ENCODE measurements at regions not wholly inside any gene's neighbourhood (a gene's known extent, or its start where the extent isn't known, plus 50 kb on each side); places are given as distances from the start of the nearest gene placed in this dataset.

- Mint-ChIP-seq H3K36me3 (ENCODE audit: low read depth) (no peaks in the 10 kb centered on the region), H3K4me1 (ENCODE audit: low read depth) (no peaks in the 10 kb centered on the region), H3K27ac (no peak overlapping the region), H3K4me3 (no peak overlapping the region), H3K9me3 (no peaks in the 10 kb centered on the region), H3K27me3 (ENCODE audit: insufficient read depth) (peaks cover 33% of the 10 kb centered on the region)
- no peak for DNase-seq
- TF ChIP-seq, protein P1, sequence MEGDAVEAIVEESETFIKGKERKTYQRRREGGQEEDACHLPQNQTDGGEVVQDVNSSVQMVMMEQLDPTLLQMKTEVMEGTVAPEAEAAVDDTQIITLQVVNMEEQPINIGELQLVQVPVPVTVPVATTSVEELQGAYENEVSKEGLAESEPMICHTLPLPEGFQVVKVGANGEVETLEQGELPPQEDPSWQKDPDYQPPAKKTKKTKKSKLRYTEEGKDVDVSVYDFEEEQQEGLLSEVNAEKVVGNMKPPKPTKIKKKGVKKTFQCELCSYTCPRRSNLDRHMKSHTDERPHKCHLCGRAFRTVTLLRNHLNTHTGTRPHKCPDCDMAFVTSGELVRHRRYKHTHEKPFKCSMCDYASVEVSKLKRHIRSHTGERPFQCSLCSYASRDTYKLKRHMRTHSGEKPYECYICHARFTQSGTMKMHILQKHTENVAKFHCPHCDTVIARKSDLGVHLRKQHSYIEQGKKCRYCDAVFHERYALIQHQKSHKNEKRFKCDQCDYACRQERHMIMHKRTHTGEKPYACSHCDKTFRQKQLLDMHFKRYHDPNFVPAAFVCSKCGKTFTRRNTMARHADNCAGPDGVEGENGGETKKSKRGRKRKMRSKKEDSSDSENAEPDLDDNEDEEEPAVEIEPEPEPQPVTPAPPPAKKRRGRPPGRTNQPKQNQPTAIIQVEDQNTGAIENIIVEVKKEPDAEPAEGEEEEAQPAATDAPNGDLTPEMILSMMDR (IDR thresholded peaks at IDR 0.05): no peak
These were observed 60.8 kb upstream of the WLS start for GRCh38 chr1:68293122-68293521.

GRCh38 chr1:68291688-68292384 lies 59.5 kb upstream of the WLS start:
- peaks cover 31% of the 10 kb centered on the region for H3K27me3 Mint-ChIP-seq (ENCODE audit: insufficient read depth)
- H3K36me3 Mint-ChIP-seq (ENCODE audit: low read depth): no peaks in the 10 kb centered on the region
- no peaks in the 10 kb centered on the region for H3K4me1 Mint-ChIP-seq (ENCODE audit: low read depth)
- no peaks in the 10 kb centered on the region for H3K9me3 Mint-ChIP-seq
- TF ChIP-seq, protein P1 (IDR thresholded peaks at IDR 0.05): no peak
- H3K27ac Mint-ChIP-seq: no peak overlapping the region
- DNase-seq: no peak
- no peak overlapping the region for H3K4me3 Mint-ChIP-seq

- no peaks in the 10 kb centered on the region for H3K36me3 Mint-ChIP-seq (ENCODE audit: low read depth)
- H3K27me3 Mint-ChIP-seq (ENCODE audit: insufficient read depth): peaks cover 6% of the 10 kb centered on the region
- DNase-seq: no peak
- no peaks in the 10 kb centered on the region for H3K4me1 Mint-ChIP-seq (ENCODE audit: low read depth)
- H3K27ac Mint-ChIP-seq: no peak overlapping the region
- no peaks in the 10 kb centered on the region for H3K9me3 Mint-ChIP-seq
- TF ChIP-seq, protein P1 (IDR thresholded peaks at IDR 0.05): no peak
- no peak overlapping the region for H3K4me3 Mint-ChIP-seq
These were observed 54.9 kb upstream of the WLS start for GRCh38 chr1:68287241-68287640.

GRCh38 chr1:68285046-68285445 lies 52.7 kb upstream of the WLS start:
- H3K9me3 Mint-ChIP-seq: no peaks in the 10 kb centered on the region
- no peaks in the 10 kb centered on the region for H3K36me3 Mint-ChIP-seq (ENCODE audit: low read depth)
- H3K4me1 Mint-ChIP-seq (ENCODE audit: low read depth): no peaks in the 10 kb centered on the region
- peaks cover 3% of the 10 kb centered on the region; the same call in 1 of the 2 replicates for H3K27me3 Mint-ChIP-seq (ENCODE audit: insufficient read depth)
- H3K27ac Mint-ChIP-seq: no peak overlapping the region
- DNase-seq: no peak
- TF ChIP-seq, protein P1 (IDR thresholded peaks at IDR 0.05): no peak
- H3K4me3 Mint-ChIP-seq: no peak overlapping the region

GRCh38 chr1:68281946-68282615 lies 49.8 kb upstream of the WLS start:
- Mint-ChIP-seq H3K4me1 (ENCODE audit: low read depth) (no peaks in the 10 kb centered on the region), H3K4me3 (no peak overlapping the region), H3K27me3 (ENCODE audit: insufficient read depth) (peaks cover 10% of the 10 kb centered on the region), H3K36me3 (ENCODE audit: low read depth) (no peaks in the 10 kb centered on the region), H3K27ac (no peak overlapping the region), H3K9me3 (no peaks in the 10 kb centered on the region)
- TF ChIP-seq, protein P1 (IDR thresholded peaks at IDR 0.05): no peak
- DNase-seq: no peak

Data from HFFc6 (cell line).